ENCODE measurements at regions not wholly inside any gene's neighbourhood (a gene's known extent, or its start where the extent isn't known, plus 50 kb on each side); places are given as distances from the start of the nearest gene placed in this dataset.

GRCh38 chr4:22978656-22979055 is 285.9 kb downstream of the GBA3 start:
- no peak overlapping the region for H3K4me3 ChIP-seq (ENCODE audit: low read length)
- TF ChIP-seq CTCF (conservative IDR thresholded peaks at IDR 0.05; ENCODE audit: low read length): no peak
- no peak for DNase-seq (ENCODE audit: low read depth)

GRCh38 chr4:22970665-22971064 is 277.9 kb downstream of the GBA3 start:
- no peak for TF ChIP-seq CTCF (conservative IDR thresholded peaks at IDR 0.05; ENCODE audit: low read length)
- no peak for DNase-seq (ENCODE audit: low read depth)
- no peak overlapping the region for H3K4me3 ChIP-seq (ENCODE audit: low read length)

GRCh38 chr4:22969287-22969896 is 276.7 kb downstream of the GBA3 start:
- peak; percentile 48 for DNase-seq (ENCODE audit: low read depth)

GRCh38 chr4:22962295-22962694 is 269.6 kb downstream of the GBA3 start:
- H3K4me3 ChIP-seq (ENCODE audit: low read length): no peak overlapping the region
- peak; percentile 40 for DNase-seq (ENCODE audit: low read depth)
- peak; percentile 71 for TF ChIP-seq CTCF (conservative IDR thresholded peaks at IDR 0.05; ENCODE audit: low read length)

More at GRCh38 chr4:22969287-22969896, 276.7 kb downstream of the GBA3 start:
- no peak overlapping the region for H3K4me3 ChIP-seq (ENCODE audit: low read length)
- TF ChIP-seq CTCF (conservative IDR thresholded peaks at IDR 0.05; ENCODE audit: low read length): no peak

GRCh38 chr4:22959483-22959882 is 266.7 kb downstream of the GBA3 start:
- TF ChIP-seq CTCF (conservative IDR thresholded peaks at IDR 0.05; ENCODE audit: low read length): no peak
- no peak for DNase-seq (ENCODE audit: low read depth)
- H3K4me3 ChIP-seq (ENCODE audit: low read length): no peak overlapping the region

GRCh38 chr4:22957774-22958309 is 265.1 kb downstream of the GBA3 start:
- TF ChIP-seq CTCF (conservative IDR thresholded peaks at IDR 0.05; ENCODE audit: low read length): no peak
- H3K4me3 ChIP-seq (ENCODE audit: low read length): no peak overlapping the region
- DNase-seq (ENCODE audit: low read depth): no peak

GRCh38 chr4:22949161-22949855 is 256.6 kb downstream of the GBA3 start:
- no peak for TF ChIP-seq CTCF (conservative IDR thresholded peaks at IDR 0.05; ENCODE audit: low read length)
- DNase-seq (ENCODE audit: low read depth): no peak

More at GRCh38 chr4:22949161-22949855, 256.6 kb downstream of the GBA3 start:
- H3K4me3 ChIP-seq (ENCODE audit: low read length): no peak overlapping the region
